B cell (primary cell): ENCODE measurements at regions not wholly inside any gene's neighbourhood (a gene's known extent, or its start where the extent isn't known, plus 50 kb on each side); places are given as distances from the start of the nearest gene placed in this dataset.

Experiments used
- CTCF ChIP-seq: fragments of 200-600 bp; IDR thresholded peaks from one replicate; pipeline ENCODE4 v1.8.0; 2022; ENCODE audit warnings: antibody characterized with exemption, mild to moderate bottlenecking
- EZH2 ChIP-seq: IDR thresholded peaks from 2 replicates; pipeline ENCODE4 v1.6.1; 2012; ENCODE audit warnings: borderline replicate concordance, low read depth, mild to moderate bottlenecking, moderate library complexity, low read length; ENCODE audit not compliant: insufficient read depth, poor library complexity, severe bottlenecking

GRCh38 chr18:26792661-26793060, 72.8 kb downstream of the AQP4 start:
- TF ChIP-seq EZH2 (no peak), CTCF (no peak)
